Neural cell (in vitro differentiated cells): ENCODE measurements at regions not wholly inside any gene's neighbourhood (a gene's known extent, or its start where the extent isn't known, plus 50 kb on each side); places are given as distances from the start of the nearest gene placed in this dataset.

ENCODE experiments used
- H2AFZ ChIP-seq: fragments of 200-600, 300-800 bp; sonication (generic), shearing (Covaris generic); 2 replicates; pipeline ENCODE4 v1.6.0; 2014; ENCODE audit warnings: low read depth, mild to moderate bottlenecking, antibody characterized with exemption, low read length, moderate library complexity
- H3F3A ChIP-seq: fragments of 200-600 bp; shearing (Covaris generic); 2 replicates; pipeline ENCODE4 v1.6.1; 2016; ENCODE audit warnings: mild to moderate bottlenecking, moderate library complexity, mixed read lengths, antibody characterized with exemption, low read length; ENCODE audit not compliant: insufficient read depth, poor library complexity, severe bottlenecking
- H3K27ac ChIP-seq: fragments of 200-600, 300-800 bp; sonication (generic), shearing (Covaris generic); 2 replicates; pipeline ENCODE4 v1.5.1; 2014; ENCODE audit warnings: mild to moderate bottlenecking, low read length, moderate library complexity
- H3K27me3 ChIP-seq: fragments of 300-800, 200-600 bp; sonication (generic), shearing (Covaris generic); 2 replicates; pipeline ENCODE4 v1.6.0; 2014; ENCODE audit warnings: mild to moderate bottlenecking, low read depth, low read length, moderate library complexity; ENCODE audit not compliant: insufficient read depth
- H3K36me3 ChIP-seq: fragments of 300-800, 200-600 bp; sonication (generic), shearing (Covaris generic); 2 replicates; pipeline ENCODE4 v1.5.1; 2014; ENCODE audit warnings: mild to moderate bottlenecking, antibody characterized with exemption, low read length, moderate library complexity; ENCODE audit not compliant: insufficient read depth
- H3K4me2 ChIP-seq: fragments of 300-800, 200-600 bp; sonication (generic), shearing (Covaris generic); 2 replicates; pipeline ENCODE4 v1.6.0; 2014; ENCODE audit warnings: mild to moderate bottlenecking, low read length
- H3K4me3 ChIP-seq: fragments of 300-800, 200-600 bp; sonication (generic), shearing (Covaris generic); 2 replicates; pipeline ENCODE4 v1.5.1; 2014; ENCODE audit warnings: mild to moderate bottlenecking, low read length, moderate library complexity
- H3K79me2 ChIP-seq: fragments of 200-600 bp; shearing (Covaris generic); replicated peaks from 2 replicates; pipeline ENCODE4 v1.6.0; 2014; ENCODE audit warnings: mild to moderate bottlenecking, low read length, moderate library complexity; ENCODE audit not compliant: insufficient read depth
- H3K9ac ChIP-seq: fragments of 300-800, 200-600 bp; sonication (generic), shearing (Covaris generic); 2 replicates; pipeline ENCODE4 v1.6.1; 2016; ENCODE audit warnings: mild to moderate bottlenecking, low read length, mixed read lengths
- H3K9me2 ChIP-seq: fragments of 200-600 bp; shearing (Covaris generic); 2 replicates; pipeline ENCODE4 v1.6.1; 2016; ENCODE audit warnings: mild to moderate bottlenecking, low read length, mixed read lengths; ENCODE audit not compliant: insufficient read depth
- H3K9me3 ChIP-seq: fragments of 200-600, 300-800 bp; sonication (generic), shearing (Covaris generic); 2 replicates; pipeline ENCODE4 v1.6.1; 2016; ENCODE audit warnings: mild to moderate bottlenecking, mixed run types, low read length, moderate library complexity, mixed read lengths
- H4K20me1 ChIP-seq: fragments of 200-600 bp; shearing (Covaris generic); 2 replicates; pipeline ENCODE4 v1.6.1; 2016; ENCODE audit warnings: mild to moderate bottlenecking, mixed run types; ENCODE audit not compliant: insufficient read depth
- EP300 ChIP-seq: fragments of 450-650 bp; conservative IDR thresholded peaks from 2 replicates; pipeline ENCODE4 v1.6.1; 2014; ENCODE audit warnings: antibody characterized with exemption, mild to moderate bottlenecking, moderate library complexity; ENCODE audit not compliant: poor library complexity, severe bottlenecking
- EZH2 ChIP-seq: fragments of 200-600, 300-800 bp; shearing (Covaris generic), sonication (generic); IDR thresholded peaks from 2 replicates; pipeline ENCODE4 v1.6.1; 2014; ENCODE audit warnings: antibody characterized with exemption, low read length, borderline replicate concordance, mild to moderate bottlenecking; ENCODE audit not compliant: insufficient read depth, poor library complexity, severe bottlenecking
- MXI1 ChIP-seq: fragments of 450-650 bp; conservative IDR thresholded peaks from 2 replicates; pipeline ENCODE4 v1.6.1; 2014; ENCODE audit warnings: antibody characterized with exemption, mild to moderate bottlenecking; ENCODE audit not compliant: poor library complexity, severe bottlenecking
- POLR2AphosphoS5 ChIP-seq: IDR thresholded peaks from 2 replicates; pipeline ENCODE4 v1.6.1; 2012
- RAD21 ChIP-seq: fragments of 450-650 bp; conservative IDR thresholded peaks from 2 replicates; pipeline ENCODE4 v1.6.1; 2014; ENCODE audit warnings: antibody characterized with exemption, mild to moderate bottlenecking, moderate library complexity
- REST ChIP-seq: IDR thresholded peaks from 2 replicates; pipeline ENCODE4 v1.6.1; 2012; ENCODE audit warnings: borderline replicate concordance
- SMC3 ChIP-seq: fragments of 450-650 bp; conservative IDR thresholded peaks from 2 replicates; pipeline ENCODE4 v1.6.1; 2014; ENCODE audit warnings: antibody characterized with exemption, mild to moderate bottlenecking, moderate library complexity; ENCODE audit not compliant: poor library complexity
- TAF1 ChIP-seq: IDR thresholded peaks from 2 replicates; pipeline ENCODE4 v1.6.1; 2012; ENCODE audit warnings: low read depth
- TF ChIP-seq, protein P1 (sequence below): fragments of 450-650 bp; IDR thresholded peaks from 2 replicates; pipeline ENCODE4 v1.5.1; 2014; ENCODE audit warnings: antibody characterized with exemption, mild to moderate bottlenecking, moderate library complexity; ENCODE audit not compliant: poor library complexity, severe bottlenecking

- Histone ChIP-seq H3K9me2 (no peaks in the 10 kb centered on the region), H3K4me2 (no peak overlapping the region), H3K9me3 (no peaks in the 10 kb centered on the region), H3F3A (no peaks in the 10 kb centered on the region), H3K9ac (no peak overlapping the region), H4K20me1 (no peaks in the 10 kb centered on the region), H3K27me3 (no peaks in the 10 kb centered on the region), H3K27ac (no peak overlapping the region), H3K79me2 (no peaks in the 10 kb centered on the region), H2AFZ (no peak overlapping the region), H3K36me3 (no peaks in the 10 kb centered on the region), H3K4me3 (no peak overlapping the region)
- TF ChIP-seq EZH2: no peak
- TF ChIP-seq MXI1: no peak
- TF ChIP-seq RAD21: no peak
- TF ChIP-seq POLR2AphosphoS5: no peak
- TF ChIP-seq EP300: no peak
These were observed 150.0 kb downstream of the RNF152 start for GRCh38 chr18:61742565-61743429.

GRCh38 chr18:61741881-61742454, 150.8 kb downstream of the RNF152 start:
- H3K4me3 ChIP-seq: no peak overlapping the region
- H3K36me3 ChIP-seq: no peaks in the 10 kb centered on the region
- H3K9me3 ChIP-seq: no peaks in the 10 kb centered on the region
- no peaks in the 10 kb centered on the region for H3K27me3 ChIP-seq
- no peaks in the 10 kb centered on the region for H3F3A ChIP-seq
- no peak for TF ChIP-seq EZH2
- TF ChIP-seq POLR2AphosphoS5: no peak
- no peak for TF ChIP-seq REST
- TF ChIP-seq EP300: no peak
- TF ChIP-seq SMC3: no peak
- TF ChIP-seq RAD21: no peak
- TF ChIP-seq, protein P1, sequence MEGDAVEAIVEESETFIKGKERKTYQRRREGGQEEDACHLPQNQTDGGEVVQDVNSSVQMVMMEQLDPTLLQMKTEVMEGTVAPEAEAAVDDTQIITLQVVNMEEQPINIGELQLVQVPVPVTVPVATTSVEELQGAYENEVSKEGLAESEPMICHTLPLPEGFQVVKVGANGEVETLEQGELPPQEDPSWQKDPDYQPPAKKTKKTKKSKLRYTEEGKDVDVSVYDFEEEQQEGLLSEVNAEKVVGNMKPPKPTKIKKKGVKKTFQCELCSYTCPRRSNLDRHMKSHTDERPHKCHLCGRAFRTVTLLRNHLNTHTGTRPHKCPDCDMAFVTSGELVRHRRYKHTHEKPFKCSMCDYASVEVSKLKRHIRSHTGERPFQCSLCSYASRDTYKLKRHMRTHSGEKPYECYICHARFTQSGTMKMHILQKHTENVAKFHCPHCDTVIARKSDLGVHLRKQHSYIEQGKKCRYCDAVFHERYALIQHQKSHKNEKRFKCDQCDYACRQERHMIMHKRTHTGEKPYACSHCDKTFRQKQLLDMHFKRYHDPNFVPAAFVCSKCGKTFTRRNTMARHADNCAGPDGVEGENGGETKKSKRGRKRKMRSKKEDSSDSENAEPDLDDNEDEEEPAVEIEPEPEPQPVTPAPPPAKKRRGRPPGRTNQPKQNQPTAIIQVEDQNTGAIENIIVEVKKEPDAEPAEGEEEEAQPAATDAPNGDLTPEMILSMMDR: no peak
- no peak for TF ChIP-seq MXI1
- TF ChIP-seq TAF1: no peak
- no peaks in the 10 kb centered on the region for H4K20me1 ChIP-seq
- no peak overlapping the region for H3K4me2 ChIP-seq
- H3K9me2 ChIP-seq: no peaks in the 10 kb centered on the region
- H3K9ac ChIP-seq: no peak overlapping the region
- no peak overlapping the region for H3K27ac ChIP-seq
- H3K79me2 ChIP-seq: no peaks in the 10 kb centered on the region
- no peak overlapping the region for H2AFZ ChIP-seq
